Panc1 (cell line): ENCODE measurements at regions not wholly inside any gene's neighbourhood (a gene's known extent, or its start where the extent isn't known, plus 50 kb on each side); places are given as distances from the start of the nearest gene placed in this dataset.

Experiments
- ATAC-seq: fragments of 200-7000 bp; cut with Tn5 transposase; 2 replicates; pipeline ENCODE4 v1.9.1; 2020; ENCODE audit warnings: mild to moderate bottlenecking, moderate library complexity
- BruUV-seq: library from RNA; stranded (reverse); fragments of 400-500 nt; replicated peaks from 2 replicates; lab custom pipeline; 2021; lab: Mats Ljungman, UMichigan
- CTCF ChIA-PET: fragments of 300-600 bp; sonication (Branson Sonifier 250); formaldehyde crosslinking; loops from one replicate; lab custom pipeline; 2022; ENCODE audit warnings: antibody characterized with exemption; lab: Charles Lee
- POLR2A ChIA-PET: fragments of 300-600 bp; sonication (Branson Sonifier 250); formaldehyde crosslinking; loops from one replicate; lab custom pipeline; 2022; ENCODE audit warnings: antibody characterized with exemption; lab: Charles Lee
- DNase-seq: peaks from one replicate; pipeline ENCODE4 v3.0.0-alpha.2; 2010; ENCODE audit warnings: low read depth, low spot score
- H3K27ac ChIP-seq: 2 replicates; pipeline ENCODE4 v1.5.1; 2011; ENCODE audit warnings: mild to moderate bottlenecking, low read length, inconsistent platforms
- H3K27me3 ChIP-seq: fragments of 200-500 bp; sonication (Bioruptor generic); 2 replicates; pipeline ENCODE4 v1.6.0; 2014; ENCODE audit warnings: low read length, inconsistent platforms; ENCODE audit not compliant: control insufficient read depth, insufficient read depth
- H3K36me3 ChIP-seq: fragments of 200-500 bp; sonication (Bioruptor generic); 2 replicates; pipeline ENCODE4 v1.5.1; 2014; ENCODE audit warnings: inconsistent platforms, mild to moderate bottlenecking, low read length, moderate library complexity; ENCODE audit not compliant: control insufficient read depth, insufficient read depth
- H3K4me1 ChIP-seq: 2 replicates; pipeline ENCODE4 v1.5.1; 2011; ENCODE audit warnings: inconsistent platforms, mild to moderate bottlenecking, low read length, moderate library complexity; ENCODE audit not compliant: control insufficient read depth, insufficient read depth
- H3K4me3 ChIP-seq, 2 experiments: 2 replicates each; pipeline ENCODE4 v1.5.1; 2011 to 2012; ENCODE audit warnings: low read depth in 2 of 2, low read length in 2 of 2, mild to moderate bottlenecking in 2 of 2, inconsistent platforms in 1 of 2, moderate library complexity in 1 of 2
- H3K9me3 ChIP-seq: fragments of 200-500 bp; sonication (Bioruptor generic); 2 replicates; pipeline ENCODE4 v1.5.1; 2014; ENCODE audit warnings: low read depth, mild to moderate bottlenecking, inconsistent platforms, low read length, moderate library complexity; ENCODE audit not compliant: control insufficient read depth, insufficient read depth
- CTCF ChIP-seq: fragments of 450-650 bp; IDR thresholded peaks from 2 replicates; pipeline ENCODE4 v1.5.1; 2017; ENCODE audit warnings: mild to moderate bottlenecking
- POLR2AphosphoS5 ChIP-seq: IDR thresholded peaks from 2 replicates; pipeline ENCODE4 v1.6.1; 2012; ENCODE audit warnings: mild to moderate bottlenecking, low read depth, low read length, moderate library complexity
- REST ChIP-seq, 2 experiments: IDR thresholded peaks; 2 replicates each; pipeline ENCODE4 v1.6.1; 2011 to 2012; ENCODE audit warnings: low read depth in 2 of 2, control low read depth in 1 of 2, low read length in 1 of 2, mild to moderate bottlenecking in 1 of 2, moderate library complexity in 1 of 2; ENCODE audit not compliant: insufficient read depth in 1 of 2
- SIN3A ChIP-seq: IDR thresholded peaks from 2 replicates; pipeline ENCODE4 v1.6.1; 2012; ENCODE audit warnings: low read depth, mild to moderate bottlenecking, low read length, moderate library complexity, borderline replicate concordance; ENCODE audit not compliant: insufficient read depth
- TCF7L2 ChIP-seq: IDR thresholded peaks from 2 replicates; pipeline ENCODE4 v1.6.1; 2011; ENCODE audit warnings: mild to moderate bottlenecking, low read depth, low read length, inconsistent platforms
- in situ Hi-C: cut with HindIII; loops from 2 replicates; pipeline ENCODE4 v1.10.0; 2016; ENCODE audit warnings: low sequenced_read_pairs, low pct_unique_long_range_greater_than_20kb
- intact Hi-C: fragments of 100-400 bp; cut with micrococcal nuclease; formaldehyde crosslinking; loops from one replicate; pipeline ENCODE4 v1.10.0; 2022; ENCODE audit not compliant: unreplicated experiment

GRCh38 chr1:68322096-68322495 is 89.8 kb upstream of the WLS start:
- Histone ChIP-seq H3K4me1 (0 out of 2 replicates have a peak, but pooled peaks cover 2% of the 10 kb centered on the region), H3K4me3 (no peak overlapping the region), H3K27ac (no peak overlapping the region), H3K27me3 (no peaks in the 10 kb centered on the region), H3K36me3 (no peaks in the 10 kb centered on the region), H3K9me3 (no peaks in the 10 kb centered on the region)
- no peak for TF ChIP-seq CTCF
- TF ChIP-seq REST (IDR thresholded peaks at IDR 0.05; ENCODE audit: insufficient read depth in 1 of 2, low read depth in 2 of 2, low read length in 1 of 2) = no peak
- no peak for TF ChIP-seq POLR2AphosphoS5
- TF ChIP-seq SIN3A = no peak
- TF ChIP-seq TCF7L2 = no peak
- CTCF ChIA-PET = interaction anchor here (2.8 kb wide), 1 partner anchor 201 kb away, joined by 29 read pairs; no protein-coding TSS in a partner anchor
- POLR2A ChIA-PET = no interaction called here
- intact Hi-C loops = no loop called here
- ATAC-seq = no peak
- no TSS peak for BruUV-seq
- in situ Hi-C loops = no loop called here
- no peak for DNase-seq

- H3K27ac ChIP-seq = no peak overlapping the region
- in situ Hi-C loops = no loop called here
- peak; percentile 99 for ATAC-seq
- POLR2A ChIA-PET = interaction anchor here (0.6 kb wide), 1 partner anchor 18 kb away, joined by 3 read pairs; no protein-coding TSS in a partner anchor
- no TSS peak for BruUV-seq
- no peak overlapping the region for H3K4me3 ChIP-seq
- no peaks in the 10 kb centered on the region for H3K36me3 ChIP-seq
- H3K9me3 ChIP-seq = no peaks in the 10 kb centered on the region
- intact Hi-C loops = loop anchor here (1.0 kb wide), 1 partner anchor 201 kb away; no protein-coding TSS in a partner anchor
- no peaks in the 10 kb centered on the region for H3K27me3 ChIP-seq
- H3K4me1 ChIP-seq = 0 out of 2 replicates have a peak, but pooled peaks cover 2% of the 10 kb centered on the region
- TF ChIP-seq CTCF = peak; percentile 91
- no peak for TF ChIP-seq POLR2AphosphoS5
- TF ChIP-seq TCF7L2 = no peak
- no peak for DNase-seq
- CTCF ChIA-PET = interaction anchor here (0.6 to 2.8 kb wide), 3 partner anchors 97 to 200 kb away, joined by 3 to 29 read pairs (median 3); no protein-coding TSS in a partner anchor
Measured at GRCh38 chr1:68321084-68321685, 88.9 kb upstream of the WLS start.
